Esophagus squamous epithelium (tissue), 4 donors: ENCODE measurements at regions not wholly inside any gene's neighbourhood (a gene's known extent, or its start where the extent isn't known, plus 50 kb on each side); places are given as distances from the start of the nearest gene placed in this dataset.
"Not testable (repeated sequence)": the region's sequence is repeated elsewhere in the genome, so short reads cannot be mapped to it uniquely, and the experiment has no call there.

Experiments
- CTCF ChIP-seq, 6 experiments: fragments of 450-650 bp in 4 of 6; fragments of 200-600 bp in 2 of 6; sonication (generic) in 2 of 6; IDR thresholded peaks; one replicate each; pipeline ENCODE4 v1.5.1; 2016 to 2019; ENCODE audit warnings: antibody characterized with exemption in 6 of 6, mild to moderate bottlenecking in 4 of 6, moderate library complexity in 4 of 6
- POLR2A ChIP-seq, 4 donors: fragments of 450-650 bp; IDR thresholded peaks; one replicate each; pipeline ENCODE4 v1.6.1; 2017; ENCODE audit warnings: antibody characterized with exemption in 4 of 4, mild to moderate bottlenecking in 4 of 4, moderate library complexity in 3 of 4

GRCh38 chr6:23853566-23854133 lies 272.4 kb upstream of the NRSN1 start:
- not testable (repeated sequence) for TF ChIP-seq CTCF, POLR2A (IDR thresholded peaks at IDR 0.05)
